Smooth muscle cell (in vitro differentiated cells): ENCODE measurements at regions not wholly inside any gene's neighbourhood (a gene's known extent, or its start where the extent isn't known, plus 50 kb on each side); places are given as distances from the start of the nearest gene placed in this dataset.

Experiments
- DNase-seq: peaks from one replicate; lab custom pipeline; 2025; ENCODE audit not compliant: unreplicated experiment; lab: John Stamatoyannopoulos, UW
- H2AFZ ChIP-seq: fragments of 200-600 bp; sonication (generic); 2 replicates; pipeline ENCODE4 v1.6.0; 2016; ENCODE audit warnings: antibody characterized with exemption, low read depth, mild to moderate bottlenecking
- H3F3A ChIP-seq: fragments of 200-600 bp; sonication (generic); 2 replicates; pipeline ENCODE4 v1.6.0; 2017; ENCODE audit warnings: antibody characterized with exemption, low read depth
- H3K27ac ChIP-seq: fragments of 200-600 bp; sonication (generic); 2 replicates; pipeline ENCODE4 v1.5.1; 2016; ENCODE audit warnings: low read depth, mild to moderate bottlenecking
- H3K27me3 ChIP-seq: fragments of 200-600 bp; sonication (generic); 2 replicates; pipeline ENCODE4 v1.6.1; 2016; ENCODE audit warnings: low read depth, mild to moderate bottlenecking
- H3K36me3 ChIP-seq: fragments of 200-600 bp; sonication (generic); 2 replicates; pipeline ENCODE4 v1.5.1; 2016; ENCODE audit warnings: low read depth
- H3K4me1 ChIP-seq: fragments of 200-600 bp; sonication (generic); 2 replicates; pipeline ENCODE4 v1.5.1; 2016; ENCODE audit warnings: low read depth
- H3K4me2 ChIP-seq: fragments of 200-600 bp; sonication (generic); 2 replicates; pipeline ENCODE4 v1.6.0; 2016; ENCODE audit warnings: mild to moderate bottlenecking
- H3K4me3 ChIP-seq: fragments of 200-600 bp; sonication (generic); 2 replicates; pipeline ENCODE4 v1.5.1; 2016; ENCODE audit warnings: mild to moderate bottlenecking
- H3K79me2 ChIP-seq: fragments of 200-600 bp; sonication (generic); 2 replicates; pipeline ENCODE4 v1.6.0; 2016; ENCODE audit warnings: low read depth, mild to moderate bottlenecking
- H3K9ac ChIP-seq: fragments of 200-600 bp; sonication (generic); 2 replicates; pipeline ENCODE4 v1.6.0; 2016; ENCODE audit warnings: low read depth
- H3K9me3 ChIP-seq: fragments of 200-600 bp; sonication (generic); replicated peaks from 2 replicates; pipeline ENCODE4 v1.5.1; 2016; ENCODE audit warnings: low read depth
- H4K20me1 ChIP-seq: fragments of 200-600 bp; sonication (generic); 2 replicates; pipeline ENCODE4 v1.6.0; 2016; ENCODE audit warnings: low read depth
- CTCF ChIP-seq: fragments of 200-600 bp; sonication (generic); IDR thresholded peaks from 2 replicates; pipeline ENCODE4 v1.5.1; 2017; ENCODE audit warnings: borderline replicate concordance, mild to moderate bottlenecking, antibody characterized with exemption; ENCODE audit not compliant: insufficient read depth, poor library complexity, severe bottlenecking
- WGBS: methylation state at CpG from one replicate; pipeline ENCODE4 v1.1.7; 2016; ENCODE audit warnings: low lambda C conversion rate; 5-methylcytosine and 5-hydroxymethylcytosine counted together

GRCh38 chr5:2986301-2986700, 234.8 kb upstream of the IRX2 start:
- H3K4me2 ChIP-seq = no peak overlapping the region
- DNase-seq = no peak
- H3K9me3 ChIP-seq = no peaks in the 10 kb centered on the region
- H3K9ac ChIP-seq = no peak overlapping the region
- 93% methylated on average over 5 of the region's 5 CpGs for WGBS
- H3K36me3 ChIP-seq = no peaks in the 10 kb centered on the region
- H3K27me3 ChIP-seq = no peaks in the 10 kb centered on the region
- H3F3A ChIP-seq = no peaks in the 10 kb centered on the region
- no peaks in the 10 kb centered on the region for H3K4me1 ChIP-seq
- H3K79me2 ChIP-seq = no peaks in the 10 kb centered on the region
- TF ChIP-seq CTCF = no peak
- H3K4me3 ChIP-seq = no peak overlapping the region
- no peak overlapping the region for H2AFZ ChIP-seq
- no peaks in the 10 kb centered on the region for H4K20me1 ChIP-seq
- no peak overlapping the region for H3K27ac ChIP-seq

- Histone ChIP-seq H3K4me3 (no peak overlapping the region), H3F3A (no peaks in the 10 kb centered on the region), H3K4me1 (no peaks in the 10 kb centered on the region), H3K4me2 (no peak overlapping the region), H3K9ac (no peak overlapping the region), H3K9me3 (no peaks in the 10 kb centered on the region), H3K27ac (no peak overlapping the region), H2AFZ (no peak overlapping the region), H3K27me3 (no peaks in the 10 kb centered on the region), H3K36me3 (no peaks in the 10 kb centered on the region), H4K20me1 (no peaks in the 10 kb centered on the region), H3K79me2 (no peaks in the 10 kb centered on the region)
- DNase-seq = no peak
- TF ChIP-seq CTCF = no peak
- 88% methylated on average over 3 of the region's 3 CpGs for whole genome bisulfite sequencing
Measured at GRCh38 chr5:2985718-2986117, 234.2 kb upstream of the IRX2 start.

GRCh38 chr5:2983583-2984300, 232.3 kb upstream of the IRX2 start:
- TF ChIP-seq CTCF = no peak
- Histone ChIP-seq H3K4me1 (no peaks in the 10 kb centered on the region), H3K27me3 (no peaks in the 10 kb centered on the region), H3K27ac (no peak overlapping the region), H3F3A (no peaks in the 10 kb centered on the region), H3K36me3 (no peaks in the 10 kb centered on the region), H2AFZ (no peak overlapping the region), H3K79me2 (no peaks in the 10 kb centered on the region), H3K9ac (no peak overlapping the region), H3K4me2 (no peak overlapping the region), H3K9me3 (no peaks in the 10 kb centered on the region), H4K20me1 (no peaks in the 10 kb centered on the region), H3K4me3 (no peak overlapping the region)
- 82% methylated on average over 13 of the region's 13 CpGs for WGBS
- no peak for DNase-seq

GRCh38 chr5:2981652-2982051, 230.2 kb upstream of the IRX2 start:
- Histone ChIP-seq H3K4me2 (no peak overlapping the region), H3K79me2 (no peaks in the 10 kb centered on the region), H3K9ac (no peak overlapping the region), H2AFZ (no peak overlapping the region), H3K27me3 (no peaks in the 10 kb centered on the region), H4K20me1 (no peaks in the 10 kb centered on the region), H3K27ac (no peak overlapping the region), H3F3A (no peaks in the 10 kb centered on the region), H3K4me3 (no peak overlapping the region), H3K9me3 (no peaks in the 10 kb centered on the region), H3K36me3 (no peaks in the 10 kb centered on the region), H3K4me1 (no peaks in the 10 kb centered on the region)
- no peak for TF ChIP-seq CTCF
- DNase-seq = no peak
- WGBS = 84% methylated on average over 9 of the region's 9 CpGs
